Muscle layer of duodenum (tissue), 2 donors: ENCODE measurements at regions not wholly inside any gene's neighbourhood (a gene's known extent, or its start where the extent isn't known, plus 50 kb on each side); places are given as distances from the start of the nearest gene placed in this dataset.

Experiments
- H3K27ac ChIP-seq: one replicate; pipeline ENCODE4 v1.7.0; 2013; ENCODE audit warnings: mild to moderate bottlenecking, low read length
- H3K27me3 ChIP-seq: one replicate; pipeline ENCODE4 v1.7.0; 2013; ENCODE audit warnings: low read depth, mild to moderate bottlenecking, control low read depth, low read length
- H3K36me3 ChIP-seq, 2 donors: one replicate each; pipeline ENCODE4 v1.7.0; 2013; ENCODE audit warnings: low read length in 2 of 2, control low read depth in 1 of 2, mild to moderate bottlenecking in 1 of 2; ENCODE audit not compliant: insufficient read depth in 2 of 2, control insufficient read depth in 1 of 2
- H3K4me1 ChIP-seq, 2 donors: one replicate each; pipeline ENCODE4 v1.7.0; 2013; ENCODE audit warnings: low read length in 2 of 2, mild to moderate bottlenecking in 2 of 2, control low read depth in 1 of 2, moderate library complexity in 1 of 2; ENCODE audit not compliant: insufficient read depth in 2 of 2, control insufficient read depth in 1 of 2
- H3K4me3 ChIP-seq, 2 donors: one replicate each; pipeline ENCODE4 v1.7.0; 2013; ENCODE audit warnings: low read length in 2 of 2, low read depth in 1 of 2, mild to moderate bottlenecking in 1 of 2
- H3K9me3 ChIP-seq, 2 donors: one replicate each; pipeline ENCODE4 v1.7.0; 2013; ENCODE audit warnings: low read length in 2 of 2, control low read depth in 1 of 2, mild to moderate bottlenecking in 1 of 2; ENCODE audit not compliant: control insufficient read depth in 1 of 2
- donor health status: healthy.

DNA sequence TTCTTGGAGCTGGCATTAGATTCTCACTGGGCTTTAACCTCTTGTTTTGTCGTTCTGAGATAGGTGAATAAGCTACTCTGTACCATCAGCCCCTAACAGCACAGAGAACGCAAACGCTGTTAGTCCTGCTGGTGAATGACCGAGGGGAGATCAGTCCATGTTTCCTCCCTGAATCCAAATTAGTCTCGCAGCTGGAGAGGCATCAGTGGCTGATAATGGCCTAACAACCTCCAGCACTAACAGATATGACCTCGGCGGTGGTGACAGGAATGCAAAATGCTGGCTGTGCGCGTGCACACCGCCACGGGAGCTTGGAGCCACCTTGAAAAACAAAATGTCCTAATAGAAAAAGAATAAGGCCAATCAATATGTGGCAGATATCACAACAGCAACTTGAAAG lies 77.6 kb upstream of the IRX1 start:
- Histone ChIP-seq H3K27me3 (no peaks in the 10 kb centered on the region), H3K4me3 (no peak overlapping the region), H3K4me1 (no peaks in the 10 kb centered on the region), H3K27ac (no peak overlapping the region), H3K9me3 (no peaks in the 10 kb centered on the region), H3K36me3 (no peaks in the 10 kb centered on the region)

- H3K4me3 ChIP-seq: no peak overlapping the region
- no peaks in the 10 kb centered on the region for H3K9me3 ChIP-seq
- no peak overlapping the region for H3K27ac ChIP-seq
- H3K27me3 ChIP-seq: no peaks in the 10 kb centered on the region
- no peaks in the 10 kb centered on the region for H3K36me3 ChIP-seq
- no peaks in the 10 kb centered on the region for H3K4me1 ChIP-seq
Observed at GRCh38 chr5:3517348-3517747, 78.3 kb upstream of the IRX1 start.

GRCh38 chr5:3512361-3513095 lies 83.1 kb upstream of the IRX1 start:
- Histone ChIP-seq H3K4me1 (no peaks in the 10 kb centered on the region), H3K27ac (no peak overlapping the region), H3K9me3 (no peaks in the 10 kb centered on the region), H3K36me3 (no peaks in the 10 kb centered on the region), H3K4me3 (no peak overlapping the region), H3K27me3 (no peaks in the 10 kb centered on the region)

DNA sequence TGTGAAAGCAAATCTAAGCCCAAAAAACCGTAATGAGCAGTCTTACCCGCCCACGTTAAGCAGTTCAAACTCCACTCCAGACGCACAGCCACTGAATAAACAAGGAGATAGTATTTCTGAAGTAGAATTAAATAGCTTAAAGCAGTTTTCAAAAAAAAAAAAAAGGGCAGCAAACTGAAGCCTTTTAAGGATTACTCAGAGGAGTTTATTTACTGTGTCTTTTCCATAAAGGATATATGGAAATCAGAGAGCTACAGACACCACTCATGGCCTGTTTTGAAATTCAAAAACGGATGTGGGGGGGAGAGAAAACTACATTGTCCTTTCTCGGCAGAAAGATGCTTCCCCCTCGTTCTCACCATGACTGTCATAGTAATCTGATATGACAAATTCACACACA lies 83.7 kb upstream of the IRX1 start:
- H3K4me3 ChIP-seq: no peak overlapping the region
- H3K27ac ChIP-seq: no peak overlapping the region
- no peaks in the 10 kb centered on the region for H3K27me3 ChIP-seq
- H3K4me1 ChIP-seq: no peaks in the 10 kb centered on the region
- H3K36me3 ChIP-seq: no peaks in the 10 kb centered on the region
- no peaks in the 10 kb centered on the region for H3K9me3 ChIP-seq

- Histone ChIP-seq H3K27me3 (no peaks in the 10 kb centered on the region), H3K4me3 (no peak overlapping the region), H3K36me3 (no peaks in the 10 kb centered on the region), H3K9me3 (no peaks in the 10 kb centered on the region), H3K4me1 (no peaks in the 10 kb centered on the region), H3K27ac (no peak overlapping the region)
Observed at GRCh38 chr5:3511519-3511918, 84.1 kb upstream of the IRX1 start.

GRCh38 chr5:3510642-3511417 lies 84.8 kb upstream of the IRX1 start:
- Histone ChIP-seq H3K27ac (no peak overlapping the region), H3K27me3 (no peaks in the 10 kb centered on the region), H3K4me3 (no peak overlapping the region), H3K4me1 (no peaks in the 10 kb centered on the region), H3K9me3 (no peaks in the 10 kb centered on the region), H3K36me3 (no peaks in the 10 kb centered on the region)

DNA sequence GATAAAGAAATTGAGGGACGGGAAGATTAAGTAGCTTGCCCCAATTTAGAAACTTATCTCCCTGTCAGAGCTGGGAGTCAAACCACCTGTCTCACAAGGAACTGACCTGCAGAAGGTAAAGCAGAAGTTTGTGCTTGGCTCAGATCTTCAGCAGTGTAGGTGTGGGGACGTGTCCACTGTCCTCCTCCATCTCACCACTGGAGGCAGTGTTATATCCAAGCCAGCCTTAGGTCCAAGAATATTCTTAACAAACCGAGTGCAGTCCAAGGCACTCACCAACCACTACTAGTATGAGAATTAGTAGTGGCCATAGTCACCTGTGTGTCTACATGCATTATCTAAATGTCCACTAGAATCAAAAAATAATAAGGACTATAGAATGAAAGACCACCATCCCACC lies 86.3 kb upstream of the IRX1 start:
- Histone ChIP-seq H3K9me3 (no peaks in the 10 kb centered on the region), H3K27ac (no peak overlapping the region), H3K36me3 (no peaks in the 10 kb centered on the region), H3K27me3 (no peaks in the 10 kb centered on the region), H3K4me1 (no peaks in the 10 kb centered on the region), H3K4me3 (no peak overlapping the region)

DNA sequence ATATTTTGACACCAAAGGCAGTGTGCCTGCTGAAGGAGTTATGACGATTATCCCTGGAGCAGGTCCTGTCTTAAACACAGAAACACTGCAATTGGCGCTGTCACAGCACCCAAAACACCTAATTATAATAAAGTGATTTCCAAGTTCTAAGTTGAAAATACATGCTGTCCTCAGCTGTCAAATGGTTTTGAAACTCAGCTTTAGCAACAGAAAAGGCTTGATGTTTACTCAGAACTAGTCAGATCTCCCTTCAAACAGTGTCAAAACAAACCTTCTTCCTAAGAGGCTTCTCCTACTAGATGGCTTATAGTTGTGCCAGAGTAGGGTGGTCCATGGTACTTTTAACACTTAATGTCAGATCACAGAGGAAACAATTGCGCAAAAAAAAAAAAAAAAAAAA lies 87.2 kb upstream of the IRX1 start:
- no peak overlapping the region for H3K4me3 ChIP-seq
- no peaks in the 10 kb centered on the region for H3K36me3 ChIP-seq
- no peak overlapping the region for H3K27ac ChIP-seq
- H3K4me1 ChIP-seq: no peaks in the 10 kb centered on the region
- H3K9me3 ChIP-seq: no peaks in the 10 kb centered on the region
- no peaks in the 10 kb centered on the region for H3K27me3 ChIP-seq

DNA sequence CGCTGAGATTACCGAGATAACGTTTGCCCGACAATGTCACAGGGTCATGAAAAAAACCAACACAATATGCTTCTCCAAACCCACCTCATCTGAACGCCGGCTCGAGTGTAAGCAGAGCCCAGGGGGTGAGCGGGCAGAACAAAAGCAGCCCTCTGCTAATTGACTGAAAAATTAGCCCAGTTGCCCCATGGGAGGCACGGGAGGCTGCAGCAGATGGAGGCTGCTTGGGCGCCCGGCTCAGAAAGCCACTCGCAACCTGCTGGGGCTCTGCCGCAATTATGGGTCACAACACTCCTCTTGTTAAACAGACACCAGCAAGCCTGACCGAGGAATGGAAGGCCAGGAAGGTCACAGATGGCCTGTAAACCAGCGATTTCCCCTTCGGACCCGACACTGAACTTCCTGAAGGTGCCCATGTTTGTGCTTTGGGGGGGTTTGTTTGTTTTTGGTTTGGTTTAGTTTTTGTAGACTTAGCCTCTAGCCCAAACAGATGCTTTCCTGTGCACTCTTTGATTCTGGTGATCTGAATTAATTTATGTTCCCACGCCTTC lies 104.6 kb upstream of the IRX1 start:
- H3K27me3 ChIP-seq: no peaks in the 10 kb centered on the region
- no peaks in the 10 kb centered on the region for H3K36me3 ChIP-seq
- H3K4me1 ChIP-seq: no peaks in the 10 kb centered on the region
- H3K4me3 ChIP-seq: no peak overlapping the region
- H3K27ac ChIP-seq: no peak overlapping the region
- peaks cover 0 to 5% of the 10 kb centered on the region in 2 donors for H3K9me3 ChIP-seq

- Histone ChIP-seq H3K4me3 (no peak overlapping the region), H3K4me1 (no peaks in the 10 kb centered on the region), H3K9me3 (peaks cover 0 to 5% of the 10 kb centered on the region in 2 donors), H3K27me3 (no peaks in the 10 kb centered on the region), H3K36me3 (no peaks in the 10 kb centered on the region), H3K27ac (no peak overlapping the region)
Observed at GRCh38 chr5:3489239-3489843, 106.3 kb upstream of the IRX1 start.

GRCh38 chr5:3484836-3485235 lies 110.8 kb upstream of the IRX1 start:
- no peaks in the 10 kb centered on the region for H3K36me3 ChIP-seq
- H3K27me3 ChIP-seq: no peaks in the 10 kb centered on the region
- no peaks in the 10 kb centered on the region for H3K4me1 ChIP-seq
- H3K27ac ChIP-seq: no peak overlapping the region
- no peak overlapping the region for H3K4me3 ChIP-seq
- H3K9me3 ChIP-seq: no peaks in the 10 kb centered on the region
